ENCODE measurements at regions not wholly inside any gene's neighbourhood (a gene's known extent, or its start where the extent isn't known, plus 50 kb on each side); places are given as distances from the start of the nearest gene placed in this dataset.

GRCh38 chr7:41890631-41891274 lies 187.9 kb upstream of the INHBA start:
- TF ChIP-seq CTCF (IDR thresholded peaks at IDR 0.05; ENCODE audit: low read depth, low read length, missing input control) (no peak), RAD21 (IDR thresholded peaks at IDR 0.05) (no peak), ATF3 (IDR thresholded peaks at IDR 0.05) (no peak), GABPA (IDR thresholded peaks at IDR 0.05 in 1 of 2, conservative IDR thresholded peaks at IDR 0.05 in 1 of 2) (no peak), YY1 (IDR thresholded peaks at IDR 0.05) (no peak), SP1 (IDR thresholded peaks at IDR 0.05) (no peak), HNF4A (conservative IDR thresholded peaks at IDR 0.05) (no peak)
